ENCODE measurements at regions not wholly inside any gene's neighbourhood (a gene's known extent, or its start where the extent isn't known, plus 50 kb on each side); places are given as distances from the start of the nearest gene placed in this dataset.

DNA sequence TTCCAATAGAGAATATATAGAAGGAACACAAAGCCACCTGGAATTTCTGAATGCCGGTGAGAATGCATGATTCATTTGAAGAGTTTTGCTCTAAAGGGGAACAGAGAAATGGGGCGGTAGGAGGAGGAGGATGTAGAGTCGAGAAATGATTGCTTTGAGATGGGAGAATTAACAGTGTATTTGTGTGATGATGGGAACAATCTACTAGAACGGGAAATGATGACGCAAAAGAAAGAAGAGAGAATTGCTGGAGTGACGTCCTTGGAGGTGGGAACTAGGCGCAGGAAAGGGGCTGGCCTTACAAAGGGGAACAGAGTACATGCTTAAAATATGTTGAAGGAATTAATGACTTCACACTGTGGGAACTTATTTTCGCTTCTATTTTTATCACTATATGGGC is 188.1 kb downstream of the SDHAF3 start (continued):
- TF ChIP-seq, protein P1, sequence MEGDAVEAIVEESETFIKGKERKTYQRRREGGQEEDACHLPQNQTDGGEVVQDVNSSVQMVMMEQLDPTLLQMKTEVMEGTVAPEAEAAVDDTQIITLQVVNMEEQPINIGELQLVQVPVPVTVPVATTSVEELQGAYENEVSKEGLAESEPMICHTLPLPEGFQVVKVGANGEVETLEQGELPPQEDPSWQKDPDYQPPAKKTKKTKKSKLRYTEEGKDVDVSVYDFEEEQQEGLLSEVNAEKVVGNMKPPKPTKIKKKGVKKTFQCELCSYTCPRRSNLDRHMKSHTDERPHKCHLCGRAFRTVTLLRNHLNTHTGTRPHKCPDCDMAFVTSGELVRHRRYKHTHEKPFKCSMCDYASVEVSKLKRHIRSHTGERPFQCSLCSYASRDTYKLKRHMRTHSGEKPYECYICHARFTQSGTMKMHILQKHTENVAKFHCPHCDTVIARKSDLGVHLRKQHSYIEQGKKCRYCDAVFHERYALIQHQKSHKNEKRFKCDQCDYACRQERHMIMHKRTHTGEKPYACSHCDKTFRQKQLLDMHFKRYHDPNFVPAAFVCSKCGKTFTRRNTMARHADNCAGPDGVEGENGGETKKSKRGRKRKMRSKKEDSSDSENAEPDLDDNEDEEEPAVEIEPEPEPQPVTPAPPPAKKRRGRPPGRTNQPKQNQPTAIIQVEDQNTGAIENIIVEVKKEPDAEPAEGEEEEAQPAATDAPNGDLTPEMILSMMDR (conservative IDR thresholded peaks at IDR 0.05; ENCODE audit: low read depth in 2 of 2), result no peak
- TF ChIP-seq NANOG (IDR thresholded peaks at IDR 0.05; ENCODE audit: borderline replicate concordance) (no peak), ZNF331 (CRISPR knock-in tag; IDR thresholded peaks at IDR 0.05; ENCODE audit: low read depth) (no peak)
- TF ChIP-seq, protein P2, sequence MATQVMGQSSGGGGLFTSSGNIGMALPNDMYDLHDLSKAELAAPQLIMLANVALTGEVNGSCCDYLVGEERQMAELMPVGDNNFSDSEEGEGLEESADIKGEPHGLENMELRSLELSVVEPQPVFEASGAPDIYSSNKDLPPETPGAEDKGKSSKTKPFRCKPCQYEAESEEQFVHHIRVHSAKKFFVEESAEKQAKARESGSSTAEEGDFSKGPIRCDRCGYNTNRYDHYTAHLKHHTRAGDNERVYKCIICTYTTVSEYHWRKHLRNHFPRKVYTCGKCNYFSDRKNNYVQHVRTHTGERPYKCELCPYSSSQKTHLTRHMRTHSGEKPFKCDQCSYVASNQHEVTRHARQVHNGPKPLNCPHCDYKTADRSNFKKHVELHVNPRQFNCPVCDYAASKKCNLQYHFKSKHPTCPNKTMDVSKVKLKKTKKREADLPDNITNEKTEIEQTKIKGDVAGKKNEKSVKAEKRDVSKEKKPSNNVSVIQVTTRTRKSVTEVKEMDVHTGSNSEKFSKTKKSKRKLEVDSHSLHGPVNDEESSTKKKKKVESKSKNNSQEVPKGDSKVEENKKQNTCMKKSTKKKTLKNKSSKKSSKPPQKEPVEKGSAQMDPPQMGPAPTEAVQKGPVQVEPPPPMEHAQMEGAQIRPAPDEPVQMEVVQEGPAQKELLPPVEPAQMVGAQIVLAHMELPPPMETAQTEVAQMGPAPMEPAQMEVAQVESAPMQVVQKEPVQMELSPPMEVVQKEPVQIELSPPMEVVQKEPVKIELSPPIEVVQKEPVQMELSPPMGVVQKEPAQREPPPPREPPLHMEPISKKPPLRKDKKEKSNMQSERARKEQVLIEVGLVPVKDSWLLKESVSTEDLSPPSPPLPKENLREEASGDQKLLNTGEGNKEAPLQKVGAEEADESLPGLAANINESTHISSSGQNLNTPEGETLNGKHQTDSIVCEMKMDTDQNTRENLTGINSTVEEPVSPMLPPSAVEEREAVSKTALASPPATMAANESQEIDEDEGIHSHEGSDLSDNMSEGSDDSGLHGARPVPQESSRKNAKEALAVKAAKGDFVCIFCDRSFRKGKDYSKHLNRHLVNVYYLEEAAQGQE (IDR thresholded peaks at IDR 0.05; ENCODE audit: unreplicated experiment), result no peak

DNA sequence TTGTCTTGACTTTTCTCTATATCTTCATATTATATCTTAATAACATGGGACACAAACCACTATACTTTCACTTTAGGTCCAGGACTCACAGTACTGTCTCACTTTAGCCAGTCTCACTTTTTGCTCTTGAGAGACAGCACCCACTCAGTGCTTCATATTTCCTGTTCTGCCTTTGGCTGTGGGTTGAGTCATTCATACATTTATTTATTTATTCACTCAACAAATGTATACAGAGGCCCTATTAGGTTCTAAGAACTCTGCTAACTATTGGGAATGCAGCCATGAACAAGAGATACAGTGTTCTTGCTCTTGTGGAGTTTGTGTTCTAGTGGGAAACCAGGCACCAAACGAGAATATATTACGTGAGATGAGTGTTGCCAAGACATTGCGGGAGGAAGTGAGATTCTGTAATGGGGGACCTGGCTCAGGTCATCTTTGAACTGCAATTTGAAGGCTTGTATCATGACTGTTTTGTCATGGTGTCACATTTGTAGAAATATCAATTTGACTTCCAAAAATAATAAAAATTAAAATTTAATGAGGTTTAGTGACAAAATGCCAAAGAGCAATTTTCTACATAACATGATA is 190.1 kb downstream of the SDHAF3 start:
- TF ChIP-seq JUNB (IDR thresholded peaks at IDR 0.05; ENCODE audit: unreplicated experiment), result no peak
- TF ChIP-seq POLR2AphosphoS5 (IDR thresholded peaks at IDR 0.05; ENCODE audit: low read depth), result no peak
- no peak for TF ChIP-seq CREB1 (CRISPR knock-in tag; IDR thresholded peaks at IDR 0.05; ENCODE audit: low read depth)
- TF ChIP-seq, protein P3, sequence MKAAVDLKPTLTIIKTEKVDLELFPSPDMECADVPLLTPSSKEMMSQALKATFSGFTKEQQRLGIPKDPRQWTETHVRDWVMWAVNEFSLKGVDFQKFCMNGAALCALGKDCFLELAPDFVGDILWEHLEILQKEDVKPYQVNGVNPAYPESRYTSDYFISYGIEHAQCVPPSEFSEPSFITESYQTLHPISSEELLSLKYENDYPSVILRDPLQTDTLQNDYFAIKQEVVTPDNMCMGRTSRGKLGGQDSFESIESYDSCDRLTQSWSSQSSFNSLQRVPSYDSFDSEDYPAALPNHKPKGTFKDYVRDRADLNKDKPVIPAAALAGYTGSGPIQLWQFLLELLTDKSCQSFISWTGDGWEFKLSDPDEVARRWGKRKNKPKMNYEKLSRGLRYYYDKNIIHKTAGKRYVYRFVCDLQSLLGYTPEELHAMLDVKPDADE (IDR thresholded peaks at IDR 0.05), result no peak
- TF ChIP-seq, protein P2 (IDR thresholded peaks at IDR 0.05; ENCODE audit: unreplicated experiment), result no peak
- TF ChIP-seq, protein P1 (conservative IDR thresholded peaks at IDR 0.05; ENCODE audit: low read depth in 2 of 2), result no peak
- TF ChIP-seq STAT1 (IDR thresholded peaks at IDR 0.05; ENCODE audit: unreplicated experiment), result no peak
- TF ChIP-seq EZH2 (IDR thresholded peaks at IDR 0.05; ENCODE audit: low read depth, unreplicated experiment), result no peak
- no peak for TF ChIP-seq EZH2phosphoT487 (IDR thresholded peaks at IDR 0.05; ENCODE audit: unreplicated experiment)
- TF ChIP-seq ZNF114 (CRISPR knock-in tag; IDR thresholded peaks at IDR 0.05), result no peak
- TF ChIP-seq NANOG (IDR thresholded peaks at IDR 0.05; ENCODE audit: borderline replicate concordance), result no peak
- Mint-ChIP-seq H3K9me3 (peaks cover 23% of the 10 kb centered on the region), H3K4me3 (no peak overlapping the region), H3K27ac (no peak overlapping the region), H3K27me3 (ENCODE audit: insufficient read depth, low read depth, poor library complexity) (peaks cover 3% of the 10 kb centered on the region), H3K4me1 (no peaks in the 10 kb centered on the region), H3K36me3 (ENCODE audit: low read depth) (peaks cover 9% of the 10 kb centered on the region)
- DNase-seq (ENCODE audit: low spot score) (no peak), ATAC-seq (no peak)
- no peaks in the 10 kb centered on the region for H3K36me3 ChIP-seq (ENCODE audit: insufficient read depth)
- no peak overlapping the region for H3K4me2 ChIP-seq
- no peak overlapping the region for H2AFZ ChIP-seq
- no peaks in the 10 kb centered on the region for H3F3A ChIP-seq (replicated peaks; ENCODE audit: low read depth)
- H3K79me2 ChIP-seq (replicated peaks; ENCODE audit: insufficient read depth), result no peaks in the 10 kb centered on the region
- H3K4me1 ChIP-seq (ENCODE audit: insufficient read depth), result no peaks in the 10 kb centered on the region
- H4K20me1 ChIP-seq (replicated peaks; ENCODE audit: insufficient read depth), result no peaks in the 10 kb centered on the region
- H3K9me2 ChIP-seq (ENCODE audit: insufficient read depth), result no peaks in the 10 kb centered on the region; the same call in 1 of the 2 replicates
- no peaks in the 10 kb centered on the region for H3K27me3 ChIP-seq (ENCODE audit: insufficient read depth)
- H3K27ac ChIP-seq (ENCODE audit: low read depth), result no peak overlapping the region
- H3K4me3 ChIP-seq, result no peak overlapping the region

All from GM23338 (cell line).